Testis (tissue), 2 donors: ENCODE measurements at regions not wholly inside any gene's neighbourhood (a gene's known extent, or its start where the extent isn't known, plus 50 kb on each side); places are given as distances from the start of the nearest gene placed in this dataset.

Experiments used
- CTCF ChIP-seq, 3 experiments: fragments of 450-650 bp in 2 of 3; fragments of 200-600 bp in 1 of 3; sonication (generic) in 1 of 3; IDR thresholded peaks; one replicate each; pipeline ENCODE4 v1.5.1; 2016 to 2019; ENCODE audit warnings: antibody characterized with exemption in 3 of 3, mild to moderate bottlenecking in 2 of 3, moderate library complexity in 1 of 3
- POLR2A ChIP-seq: fragments of 450-650 bp; IDR thresholded peaks from one replicate; pipeline ENCODE4 v1.6.1; 2017; ENCODE audit warnings: antibody characterized with exemption, mild to moderate bottlenecking, moderate library complexity

- TF ChIP-seq CTCF (IDR thresholded peaks at IDR 0.05): no peak
- no peak for TF ChIP-seq POLR2A
These were observed 68.5 kb upstream of the LGR5 start for GRCh38 chr12:71371122-71371521.
